Muscle of back (tissue), 3 donors: ENCODE measurements at regions not wholly inside any gene's neighbourhood (a gene's known extent, or its start where the extent isn't known, plus 50 kb on each side); places are given as distances from the start of the nearest gene placed in this dataset.

Source experiments
- DNase-seq, 3 donors: peaks; one replicate each; pipeline versions ENCODE4 v3.0.0 to v3.0.0-alpha.2; 2013

GRCh38 chr3:21801631-21802030 is 50.6 kb upstream of the ZNF385D start:
- no peak for DNase-seq

GRCh38 chr3:21803604-21804003 is 52.6 kb upstream of the ZNF385D start:
- peak; percentile 48 to 83 (median 71) for DNase-seq

- DNase-seq: no peak
Observed at GRCh38 chr3:21804330-21804729, 53.3 kb upstream of the ZNF385D start.

GRCh38 chr3:21806733-21807132 is 55.7 kb upstream of the ZNF385D start:
- DNase-seq: peak in 1 of 3 donors; percentile 48

GRCh38 chr3:21825684-21826083 is 74.7 kb upstream of the ZNF385D start:
- DNase-seq: no peak

- DNase-seq: peak in 1 of 3 donors; percentile 29
Observed at GRCh38 chr3:21826416-21826815, 75.4 kb upstream of the ZNF385D start.

- no peak for DNase-seq
Observed at GRCh38 chr3:21830541-21830940, 79.5 kb upstream of the ZNF385D start.

GRCh38 chr3:21835264-21835663 is 84.3 kb upstream of the ZNF385D start:
- peak in 2 of 3 donors; percentile 31 to 49 for DNase-seq

GRCh38 chr3:21836227-21836626 is 85.2 kb upstream of the ZNF385D start:
- DNase-seq: no peak

- peak in 1 of 3 donors; percentile 26 for DNase-seq
Observed at GRCh38 chr3:21839176-21839575, 88.2 kb upstream of the ZNF385D start.

- DNase-seq: peak; percentile 54 to 85 (median 75)
Observed at GRCh38 chr3:21839592-21839991, 88.6 kb upstream of the ZNF385D start.

- DNase-seq: no peak
Observed at GRCh38 chr3:21847005-21847404, 96.0 kb upstream of the ZNF385D start.

GRCh38 chr3:21859124-21860081 is 108.4 kb upstream of the ZNF385D start:
- no peak for DNase-seq

- no peak for DNase-seq
Observed at GRCh38 chr3:21860082-21860475, 109.1 kb upstream of the ZNF385D start.

GRCh38 chr3:21860657-21861056 is 109.6 kb upstream of the ZNF385D start:
- DNase-seq: no peak

GRCh38 chr3:21876782-21877181 is 125.8 kb upstream of the ZNF385D start:
- DNase-seq: no peak

GRCh38 chr3:21877214-21877754 is 126.3 kb upstream of the ZNF385D start:
- no peak for DNase-seq

GRCh38 chr3:21879184-21879886 is 128.3 kb upstream of the ZNF385D start:
- peak in 1 of 3 donors; percentile 40 for DNase-seq

- DNase-seq: no peak
Observed at GRCh38 chr3:21888656-21889055, 137.6 kb upstream of the ZNF385D start.

GRCh38 chr3:21889166-21889565 is 138.2 kb upstream of the ZNF385D start:
- no peak for DNase-seq

GRCh38 chr3:21892104-21892503 is 141.1 kb upstream of the ZNF385D start:
- DNase-seq: no peak

GRCh38 chr3:21893242-21893641 is 142.2 kb upstream of the ZNF385D start:
- peak in 1 of 3 donors; percentile 10 for DNase-seq
